ENCODE measurements at regions not wholly inside any gene's neighbourhood (a gene's known extent, or its start where the extent isn't known, plus 50 kb on each side); places are given as distances from the start of the nearest gene placed in this dataset.
A peak's percentile ranks its signal among the peaks of the same experiment; 100 is the strongest.
"Not testable (repeated sequence)": the region's sequence is repeated elsewhere in the genome, so short reads cannot be mapped to it uniquely, and the experiment has no call there.

DNA sequence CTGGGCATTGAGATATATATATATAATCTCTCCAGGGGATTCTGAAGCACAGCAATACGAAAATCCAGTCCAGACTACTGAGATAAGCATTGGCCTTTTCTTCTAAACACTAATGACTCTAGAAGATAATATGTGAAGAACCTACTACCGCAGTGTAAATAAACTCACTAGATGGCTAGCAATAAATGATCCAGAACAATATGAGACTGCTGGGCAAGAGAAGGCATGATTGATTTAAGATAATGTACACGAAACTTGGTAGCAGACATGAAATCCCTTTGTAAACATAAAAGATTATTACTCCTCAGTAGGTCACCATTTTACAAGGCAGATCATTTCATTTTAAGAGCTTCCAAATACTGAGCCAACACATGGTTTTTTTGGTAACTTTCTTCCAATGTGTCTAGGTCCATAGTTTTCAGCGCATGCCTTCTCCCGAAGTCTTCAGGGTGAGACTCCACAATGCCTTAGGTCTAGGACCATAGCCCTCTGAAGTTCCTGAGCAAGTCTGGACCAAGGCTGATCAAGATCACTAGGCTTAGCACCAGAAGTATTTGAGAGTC is 193.2 kb downstream of the LRRN1 start:
- Histone ChIP-seq H3K4me3 (no peak overlapping the region), H3K27me3 (no peaks in the 10 kb centered on the region), H3K36me3 (replicated peaks in 1 of 2) (no peaks in the 10 kb centered on the region), H3K27ac (no peak overlapping the region), H3K9me3 (replicated peaks in 1 of 3) (no peaks in the 10 kb centered on the region), H3K4me1 (replicated peaks in 1 of 2) (no peaks in the 10 kb centered on the region)
- 85 to 90% (median 87%) methylated on average over 5 of the region's 5 CpGs for WGBS, 4 donors
- DNase-seq, result no peak
- TF ChIP-seq, protein P1, sequence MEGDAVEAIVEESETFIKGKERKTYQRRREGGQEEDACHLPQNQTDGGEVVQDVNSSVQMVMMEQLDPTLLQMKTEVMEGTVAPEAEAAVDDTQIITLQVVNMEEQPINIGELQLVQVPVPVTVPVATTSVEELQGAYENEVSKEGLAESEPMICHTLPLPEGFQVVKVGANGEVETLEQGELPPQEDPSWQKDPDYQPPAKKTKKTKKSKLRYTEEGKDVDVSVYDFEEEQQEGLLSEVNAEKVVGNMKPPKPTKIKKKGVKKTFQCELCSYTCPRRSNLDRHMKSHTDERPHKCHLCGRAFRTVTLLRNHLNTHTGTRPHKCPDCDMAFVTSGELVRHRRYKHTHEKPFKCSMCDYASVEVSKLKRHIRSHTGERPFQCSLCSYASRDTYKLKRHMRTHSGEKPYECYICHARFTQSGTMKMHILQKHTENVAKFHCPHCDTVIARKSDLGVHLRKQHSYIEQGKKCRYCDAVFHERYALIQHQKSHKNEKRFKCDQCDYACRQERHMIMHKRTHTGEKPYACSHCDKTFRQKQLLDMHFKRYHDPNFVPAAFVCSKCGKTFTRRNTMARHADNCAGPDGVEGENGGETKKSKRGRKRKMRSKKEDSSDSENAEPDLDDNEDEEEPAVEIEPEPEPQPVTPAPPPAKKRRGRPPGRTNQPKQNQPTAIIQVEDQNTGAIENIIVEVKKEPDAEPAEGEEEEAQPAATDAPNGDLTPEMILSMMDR (IDR thresholded peaks at IDR 0.05), result no peak
- no peak for TF ChIP-seq POLR2A (IDR thresholded peaks at IDR 0.05)
- intact Hi-C loops (cut with DNase I), result no loop called here

DNA sequence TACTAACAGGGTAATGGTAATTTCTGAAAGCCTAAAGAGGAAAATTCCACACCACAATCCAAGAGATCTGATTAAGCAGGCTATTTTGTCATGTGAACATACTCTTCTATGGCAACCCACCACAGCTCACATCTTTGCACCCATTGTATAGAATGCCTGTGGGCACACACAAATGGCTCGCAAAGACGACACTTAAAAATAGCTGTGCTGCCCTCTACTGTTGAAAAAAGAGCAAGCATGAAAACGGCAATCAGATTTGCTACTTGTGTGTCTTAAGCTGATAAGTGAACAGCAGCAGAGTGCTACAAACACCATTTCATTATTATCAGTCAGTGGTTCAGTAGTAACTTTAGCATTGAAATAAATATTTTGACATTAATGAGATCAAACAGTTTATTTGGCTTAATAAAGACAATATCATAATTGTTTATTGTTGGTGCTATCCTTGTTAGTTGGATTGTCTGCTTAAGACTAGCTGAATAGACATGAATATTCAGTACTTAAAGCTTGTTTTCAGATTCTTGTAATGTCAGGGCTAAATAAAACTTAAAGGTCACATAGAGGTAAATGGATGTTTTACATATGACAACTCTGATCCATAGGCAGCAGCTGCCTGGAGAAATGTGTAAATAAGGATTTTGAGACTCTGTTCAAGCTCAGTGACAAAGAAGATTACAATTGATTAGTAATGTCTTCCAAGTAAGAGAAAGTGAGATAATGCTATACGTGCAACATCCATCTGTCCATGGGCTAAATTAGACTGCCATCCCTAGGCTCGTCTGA is 199.1 kb downstream of the LRRN1 start:
- no peak overlapping the region for H3K27ac ChIP-seq
- TF ChIP-seq, protein P1 (IDR thresholded peaks at IDR 0.05), result peak in 5 of 6 experiments; percentile 35 to 52 (median 44)
- TF ChIP-seq POLR2A (IDR thresholded peaks at IDR 0.05), result no peak
- H3K9me3 ChIP-seq (replicated peaks in 1 of 3), result no peaks in the 10 kb centered on the region
- H3K36me3 ChIP-seq (replicated peaks in 1 of 2), result no peaks in the 10 kb centered on the region
- no peaks in the 10 kb centered on the region for H3K27me3 ChIP-seq
- no peaks in the 10 kb centered on the region for H3K4me1 ChIP-seq (replicated peaks in 1 of 2)
- no peak overlapping the region for H3K4me3 ChIP-seq
- WGBS, 4 donors, result 27 to 35% (median 29%) methylated on average over 5 of the region's 5 CpGs
- DNase-seq, result peak in 3 of 7 donors; percentile 9 to 32 (median 17)
- intact Hi-C loops (cut with DNase I), result no loop called here

DNA sequence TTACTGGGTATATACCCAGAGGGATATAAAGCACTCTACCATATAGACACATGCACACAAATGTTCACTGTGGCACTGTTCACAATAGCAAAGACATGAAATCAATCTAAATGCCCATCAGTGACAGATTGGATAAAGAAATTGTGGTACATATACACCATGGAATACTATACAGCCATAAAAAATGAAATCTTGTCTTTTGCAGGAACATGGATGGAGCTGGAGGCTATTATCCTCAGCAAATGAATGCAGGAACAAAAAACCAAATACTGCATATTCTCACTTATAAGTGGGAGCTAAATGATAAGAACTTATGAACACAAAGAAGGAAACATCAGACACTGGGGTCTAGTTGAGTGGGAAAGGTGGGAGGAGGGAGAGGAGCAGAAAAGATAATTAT is 200.1 kb downstream of the LRRN1 start:
- H3K9me3 ChIP-seq (replicated peaks in 1 of 3); DNase-seq; H3K36me3 ChIP-seq (replicated peaks in 1 of 2); H3K27me3 ChIP-seq; H3K4me1 ChIP-seq (replicated peaks in 1 of 2); H3K27ac ChIP-seq; intact Hi-C loops (cut with DNase I); H3K4me3 ChIP-seq: not testable (repeated sequence)

DNA sequence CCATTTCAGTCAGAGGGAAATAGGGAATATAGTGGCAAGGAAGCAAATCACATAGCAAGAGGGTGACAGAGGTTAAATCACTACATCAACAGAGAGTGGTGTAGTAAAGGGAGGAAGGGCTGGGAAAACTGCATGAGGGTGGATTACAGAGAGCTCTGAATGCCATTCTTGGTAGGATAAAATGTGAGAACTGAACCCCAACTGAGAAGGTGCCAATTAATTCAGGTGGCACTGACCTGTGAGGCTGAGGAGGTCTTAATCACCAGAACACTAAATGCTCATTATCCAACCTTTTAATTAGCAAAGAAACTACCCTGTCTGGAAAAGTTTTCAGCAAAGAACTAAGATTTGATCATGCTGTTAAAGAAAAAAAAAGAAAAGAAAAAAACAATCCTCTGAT is 202.7 kb downstream of the LRRN1 start:
- no peak overlapping the region for H3K4me3 ChIP-seq
- no peaks in the 10 kb centered on the region for H3K27me3 ChIP-seq
- TF ChIP-seq, protein P1 (IDR thresholded peaks at IDR 0.05), result no peak
- TF ChIP-seq POLR2A (IDR thresholded peaks at IDR 0.05), result no peak
- DNase-seq, result no peak
- H3K27ac ChIP-seq, result no peak overlapping the region
- intact Hi-C loops (cut with DNase I), result no loop called here
- no peaks in the 10 kb centered on the region for H3K9me3 ChIP-seq (replicated peaks in 1 of 3)
- no peaks in the 10 kb centered on the region for H3K4me1 ChIP-seq (replicated peaks in 1 of 2)
- no peaks in the 10 kb centered on the region for H3K36me3 ChIP-seq (replicated peaks in 1 of 2)

DNA sequence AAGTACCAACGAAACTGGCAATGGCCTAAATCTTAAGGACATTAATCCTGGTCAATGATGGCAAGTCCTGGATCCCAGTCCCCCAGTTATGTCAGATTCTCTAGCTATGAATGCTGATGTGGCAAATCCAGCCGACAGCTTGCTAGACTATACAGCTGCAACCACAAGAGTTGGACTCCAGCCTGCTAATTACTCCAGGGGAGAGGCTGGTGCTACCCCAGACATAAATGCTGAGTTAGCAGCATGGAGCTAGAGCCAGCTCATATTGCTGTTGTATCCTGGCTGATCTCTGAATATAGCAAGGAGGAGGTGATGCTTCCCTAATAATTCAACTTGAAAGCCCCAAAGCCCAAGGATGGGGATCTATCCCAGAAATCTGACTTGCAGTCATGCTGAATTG is 207.1 kb downstream of the LRRN1 start:
- Histone ChIP-seq H3K36me3 (replicated peaks in 1 of 2) (no peaks in the 10 kb centered on the region), H3K9me3 (replicated peaks in 1 of 3) (no peaks in the 10 kb centered on the region), H3K27me3 (no peaks in the 10 kb centered on the region), H3K4me1 (replicated peaks in 1 of 2) (no peaks in the 10 kb centered on the region), H3K4me3 (no peak overlapping the region), H3K27ac (no peak overlapping the region)
- WGBS, 4 donors, result 56 to 76% (median 72%) methylated on average over 2 of the region's 2 CpGs
- no peak for DNase-seq
- TF ChIP-seq POLR2A (IDR thresholded peaks at IDR 0.05), result no peak
- TF ChIP-seq, protein P1 (IDR thresholded peaks at IDR 0.05), result no peak
- intact Hi-C loops (cut with DNase I), result no loop called here
